GM18505 (cell line): ENCODE measurements at regions not wholly inside any gene's neighbourhood (a gene's known extent, or its start where the extent isn't known, plus 50 kb on each side); places are given as distances from the start of the nearest gene placed in this dataset.
"Not testable (repeated sequence)": the region's sequence is repeated elsewhere in the genome, so short reads cannot be mapped to it uniquely, and the experiment has no call there.

Source experiments
- ATAC-seq: cut with Tn5 transposase; IDR thresholded peaks from one replicate; pipeline ENCODE4 v1.9.1; 2021; ENCODE audit not compliant: unreplicated experiment
- POLR2A ChIP-seq: IDR thresholded peaks from 4 replicates; pipeline ENCODE4 v1.6.1; 2011; ENCODE audit warnings: borderline replicate concordance; ENCODE audit not compliant: insufficient read depth, insufficient read length; ENCODE audit errors: extremely low read depth

DNA sequence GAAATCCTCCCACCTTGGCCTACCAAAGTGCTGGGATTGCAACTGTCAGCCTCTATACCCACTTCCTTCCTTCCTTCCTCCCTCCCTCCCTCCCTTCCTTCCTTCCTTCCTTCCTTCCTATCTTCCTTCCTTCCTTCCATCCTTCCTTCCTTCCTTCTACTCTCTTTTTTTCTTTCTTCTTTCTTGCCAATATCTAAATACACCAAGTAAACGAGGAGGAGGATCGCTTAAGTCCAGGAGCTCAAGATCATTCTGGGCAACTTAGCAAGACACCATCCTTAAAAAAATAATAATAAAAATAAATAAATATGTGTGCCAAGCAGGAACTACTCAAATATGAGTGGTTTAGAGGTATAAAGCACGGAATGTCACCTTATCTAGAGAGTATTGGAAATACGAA lies 249.4 kb upstream of the TRIB2 start:
- no peak for ATAC-seq
- TF ChIP-seq POLR2A = no peak

DNA sequence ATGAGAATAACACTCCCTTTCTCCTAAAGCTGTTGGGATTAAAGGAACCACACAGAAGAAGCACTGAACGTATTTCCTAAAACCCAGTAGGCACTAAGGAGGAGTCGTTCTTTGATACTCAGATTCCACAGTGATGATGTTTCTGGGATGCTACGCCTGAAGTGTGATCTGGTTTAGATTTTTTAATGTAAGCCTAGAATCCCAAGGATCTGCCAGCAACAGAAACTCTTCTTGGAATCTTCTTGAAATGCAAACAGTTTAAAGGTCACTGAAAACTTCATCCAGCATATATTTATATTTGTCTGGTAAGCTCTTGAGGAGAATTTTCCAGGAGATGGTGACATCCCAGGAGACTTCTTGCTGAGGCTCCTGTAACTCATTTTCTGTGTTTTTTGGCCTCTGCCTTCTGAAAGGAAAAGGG lies 247.6 kb upstream of the TRIB2 start:
- no peak for ATAC-seq

DNA sequence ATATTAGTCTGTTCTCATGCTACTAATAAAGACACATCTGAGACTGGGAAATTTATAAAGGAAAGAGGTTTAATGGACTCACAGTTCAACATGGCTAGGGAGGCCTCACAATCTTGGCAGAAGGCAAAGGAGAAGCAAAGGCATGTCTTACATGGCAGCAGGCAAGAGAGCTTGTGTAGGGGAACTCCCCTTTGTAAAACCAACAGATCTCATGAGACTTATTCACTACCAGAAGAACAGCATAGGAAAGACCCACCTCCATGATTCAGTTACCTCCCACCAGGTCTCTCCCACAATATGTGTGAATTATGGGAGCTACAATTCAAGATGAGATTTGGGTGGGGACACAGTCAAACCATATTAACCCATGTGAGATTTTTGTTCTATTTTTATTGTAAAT lies 244.5 kb upstream of the TRIB2 start:
- not testable (repeated sequence) for ATAC-seq

More for the DNA sequence above, 247.6 kb upstream of the TRIB2 start:
- no peak for TF ChIP-seq POLR2A

DNA sequence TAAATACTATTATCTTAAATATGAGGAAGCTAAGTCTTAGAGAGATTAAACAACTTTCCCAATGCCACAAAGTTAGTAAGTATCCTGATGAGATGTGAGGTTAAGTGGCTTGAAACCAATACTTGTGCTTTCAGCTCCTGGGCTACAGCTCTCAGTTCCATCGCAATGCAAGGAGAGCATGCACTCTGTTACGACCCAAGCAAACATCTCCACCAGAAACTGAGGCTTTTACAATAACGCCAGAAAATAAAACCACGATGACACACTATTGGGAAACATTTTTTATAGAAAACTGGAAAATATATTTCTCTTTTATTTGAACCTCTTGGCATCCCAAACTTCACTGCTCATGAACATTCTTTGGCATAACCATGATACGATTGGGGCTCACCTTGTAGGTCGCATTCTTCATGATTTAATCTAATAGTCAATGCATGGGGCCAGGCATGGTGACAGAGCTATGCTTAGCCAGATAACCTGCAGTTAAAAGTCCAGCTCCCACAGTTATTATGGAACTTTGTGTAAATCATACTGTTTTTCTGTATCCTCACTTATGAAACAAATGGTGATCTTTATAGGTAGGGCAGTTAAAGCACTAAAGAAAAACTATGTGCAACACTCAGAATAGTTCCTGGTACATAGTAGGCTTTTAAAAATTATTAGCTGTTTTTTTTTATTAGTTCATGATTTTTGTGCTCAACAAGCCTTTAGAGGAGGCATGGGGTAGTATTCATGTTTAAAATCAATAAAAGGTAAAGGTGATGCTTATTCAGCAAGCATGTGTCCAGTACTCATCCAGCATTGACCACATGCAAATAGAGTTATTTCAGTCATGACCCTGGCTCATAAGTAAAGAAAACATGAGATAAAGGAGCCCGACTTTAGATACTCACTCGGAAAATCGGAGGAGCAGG lies 238.3 kb upstream of the TRIB2 start:
- TF ChIP-seq POLR2A = no peak
- no peak for ATAC-seq

DNA sequence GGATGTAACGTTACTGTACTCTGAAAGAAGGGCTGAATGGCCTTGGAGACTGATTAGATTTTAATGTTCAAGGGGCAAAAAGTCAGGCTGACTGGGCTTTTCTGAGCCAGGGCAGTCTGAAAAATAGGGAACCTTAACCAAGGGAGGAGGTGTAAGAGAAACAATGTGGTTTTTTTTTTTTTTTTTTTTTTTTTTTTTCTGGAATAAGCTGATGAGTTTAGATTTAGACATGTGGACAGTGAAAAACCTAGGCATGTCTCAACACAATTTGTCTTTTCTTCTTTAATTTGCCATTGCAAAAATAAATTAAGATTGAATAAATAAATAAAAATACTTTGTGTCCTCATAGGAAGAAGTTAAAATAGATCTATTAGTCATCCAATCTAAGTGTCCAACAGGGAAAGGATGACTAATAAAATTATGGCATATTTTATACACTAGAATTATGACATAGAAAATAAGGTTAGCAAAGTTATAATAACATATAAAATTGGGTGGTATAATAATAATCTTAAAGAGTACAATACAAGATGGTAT lies 237.6 kb upstream of the TRIB2 start:
- ATAC-seq = no peak

DNA sequence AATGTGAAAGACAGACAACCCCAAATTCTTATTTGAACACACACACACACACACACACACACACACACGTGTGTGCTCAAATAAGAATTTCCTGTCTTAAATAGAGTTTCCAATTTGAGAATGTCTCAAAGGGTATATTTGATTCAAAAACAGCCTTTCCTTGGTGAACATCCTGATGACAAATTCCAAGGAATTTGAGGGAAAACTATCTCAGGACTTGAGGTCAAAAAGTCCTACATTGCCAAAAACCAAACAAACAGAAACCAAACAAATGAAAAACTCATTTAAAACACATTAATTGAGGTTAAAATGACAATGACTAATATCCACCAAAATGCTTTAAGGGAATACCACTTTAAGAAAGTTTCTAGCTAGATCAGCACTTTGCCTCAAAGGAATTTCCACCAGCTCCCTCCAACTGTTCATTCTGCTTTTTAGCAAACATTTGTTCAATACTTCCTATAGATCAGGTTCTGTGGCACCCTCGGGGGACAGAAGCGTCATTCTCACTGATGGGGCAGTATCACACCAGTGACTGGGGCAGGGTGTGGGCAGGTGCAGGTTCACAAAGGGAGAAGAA lies 232.1 kb upstream of the TRIB2 start:
- ATAC-seq = no peak
- no peak for TF ChIP-seq POLR2A

More for the DNA sequence above, 237.6 kb upstream of the TRIB2 start:
- TF ChIP-seq POLR2A = no peak

DNA sequence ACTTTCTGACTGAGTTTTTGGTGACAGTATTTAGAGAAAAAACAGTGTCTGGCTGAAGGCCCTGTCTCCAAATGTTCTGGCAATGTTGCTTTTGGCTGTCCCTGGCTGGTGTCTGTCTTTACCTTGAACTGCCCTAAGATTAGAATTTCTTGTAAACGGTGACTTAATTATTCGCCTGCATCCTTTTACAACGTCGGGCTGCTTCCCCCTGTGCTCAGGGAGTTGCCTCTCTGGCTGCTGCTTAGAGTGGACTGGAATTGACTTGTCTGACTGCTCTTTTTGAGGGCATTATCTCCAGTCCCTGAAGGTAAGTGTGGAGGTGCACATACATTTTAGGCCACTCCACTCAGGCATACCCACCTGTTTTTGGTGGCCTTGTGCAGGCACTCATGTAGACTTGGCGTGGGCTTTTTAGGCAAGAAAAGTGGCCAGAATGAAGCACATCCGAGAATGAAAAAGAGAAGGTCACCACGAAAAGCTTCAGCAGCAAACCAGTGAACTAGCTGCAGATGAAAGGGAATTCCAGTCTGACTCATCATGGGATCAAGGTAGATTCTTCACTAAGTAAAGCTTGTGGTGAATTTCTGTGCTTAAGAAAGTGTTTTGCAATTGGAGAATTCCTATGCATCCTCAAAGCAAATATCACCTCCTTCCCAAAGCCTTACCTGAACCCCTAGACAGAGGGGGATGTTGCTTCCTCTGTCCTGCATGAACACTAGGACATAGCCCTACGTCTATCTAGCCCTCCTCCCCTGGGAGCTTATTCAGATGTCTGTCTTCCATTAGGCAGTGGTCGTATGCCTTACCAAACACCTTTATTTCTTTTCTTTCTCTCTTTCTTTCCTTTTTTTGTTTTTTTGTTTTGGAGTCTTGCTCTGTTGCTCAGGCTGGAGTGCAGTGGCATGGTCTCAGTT lies 230.3 kb upstream of the TRIB2 start:
- TF ChIP-seq POLR2A = no peak
- ATAC-seq = no peak

DNA sequence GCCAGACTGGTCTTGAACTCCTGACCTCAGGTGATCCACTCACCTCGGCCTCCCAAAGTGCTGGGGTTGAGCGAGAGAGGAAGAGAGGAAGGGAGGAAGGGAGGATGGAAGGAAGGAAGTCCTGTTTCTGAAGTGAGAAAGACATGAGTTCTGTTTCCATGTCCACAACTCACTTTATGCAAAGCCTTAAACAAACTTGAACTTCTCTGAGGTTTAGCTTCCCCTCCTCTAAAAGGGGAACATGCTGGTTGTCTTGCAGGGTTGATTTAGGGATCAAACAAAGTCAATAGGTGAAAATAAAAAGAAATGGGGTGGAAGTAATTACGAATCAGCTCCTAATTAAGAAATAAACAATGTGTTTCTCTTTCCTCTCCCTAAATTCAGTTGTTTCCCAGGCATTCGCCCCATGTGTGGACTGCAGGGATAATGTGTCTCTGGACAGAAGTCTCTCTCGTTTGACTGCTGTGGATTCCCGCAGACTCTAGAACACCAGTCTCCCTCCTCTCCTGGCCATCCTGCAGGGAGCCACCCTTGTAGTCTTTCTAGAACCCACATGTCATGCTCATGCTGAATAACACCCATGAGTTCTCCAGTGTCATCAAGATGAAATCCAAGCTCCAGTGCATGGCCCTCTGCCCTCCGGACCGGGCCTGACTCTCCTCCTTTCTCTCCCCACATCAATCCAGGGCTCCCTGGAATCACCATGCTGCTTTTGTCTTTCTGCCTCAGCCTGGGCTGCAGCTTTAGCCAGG lies 229.3 kb upstream of the TRIB2 start:
- no peak for TF ChIP-seq POLR2A
- ATAC-seq = no peak

DNA sequence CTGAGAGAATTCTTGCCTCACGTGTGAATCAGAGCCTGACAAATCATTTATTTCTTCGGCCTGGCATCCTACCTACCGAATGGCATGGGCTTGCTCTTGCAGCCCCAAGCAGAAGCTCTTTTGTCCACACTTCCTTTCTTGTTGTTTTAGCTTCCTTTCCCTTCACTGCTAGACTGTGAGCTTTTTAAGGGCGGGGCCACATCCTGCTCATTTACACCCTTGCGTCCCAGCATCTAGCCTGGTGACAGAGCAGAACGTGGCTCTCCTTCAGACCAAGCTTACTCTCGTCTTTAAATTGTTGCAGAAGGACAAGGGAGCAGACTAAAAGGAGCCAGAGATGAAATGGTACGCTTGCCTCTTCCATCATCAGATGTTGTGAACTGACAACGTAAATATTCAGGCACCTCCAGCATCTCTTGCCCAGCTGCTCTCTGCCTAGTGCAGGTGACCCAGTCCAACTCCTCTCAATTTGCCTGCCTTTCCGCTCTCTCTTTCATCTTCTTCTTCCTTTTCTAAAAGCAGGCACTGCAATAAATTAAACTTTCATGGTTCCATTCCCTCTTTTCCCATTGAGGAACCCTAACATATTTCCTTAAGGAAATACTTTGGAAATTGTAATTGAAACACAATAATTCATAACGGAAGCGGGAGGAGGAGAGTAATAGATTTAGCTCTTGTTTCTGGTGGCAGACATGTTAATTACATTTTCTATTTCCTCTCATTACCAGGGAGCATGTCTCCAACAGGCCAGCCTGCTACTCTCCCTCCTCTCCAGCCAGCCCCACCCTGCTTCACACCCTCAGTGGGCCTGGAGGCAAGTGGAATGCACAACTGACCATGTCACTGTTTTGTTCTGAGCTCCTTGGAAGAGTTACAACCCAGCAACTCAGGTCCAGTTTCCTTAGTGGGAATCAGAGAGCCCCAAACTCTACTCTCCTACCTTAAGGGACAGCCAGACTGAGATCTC lies 228.1 kb upstream of the TRIB2 start:
- ATAC-seq = no peak
- TF ChIP-seq POLR2A = no peak

DNA sequence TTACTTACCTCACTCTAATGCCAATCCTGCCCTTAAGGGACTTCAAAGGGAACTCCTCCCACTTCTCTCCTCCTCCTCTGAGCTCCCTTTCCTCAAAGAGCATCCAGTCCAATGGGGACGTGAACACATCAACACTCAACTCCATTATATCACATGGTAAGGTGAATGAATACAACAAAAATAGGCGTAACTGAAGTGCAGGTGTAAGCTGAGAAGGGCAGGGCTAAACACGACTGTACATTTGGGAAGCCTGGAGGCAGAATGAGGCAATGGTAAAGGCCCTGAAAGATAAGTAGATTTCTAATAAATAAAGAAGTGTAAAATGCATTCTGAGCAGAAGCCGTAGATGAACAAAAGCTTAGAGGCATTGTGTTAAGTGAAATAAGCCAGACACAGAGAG lies 226.1 kb upstream of the TRIB2 start:
- no peak for ATAC-seq
- no peak for TF ChIP-seq POLR2A

DNA sequence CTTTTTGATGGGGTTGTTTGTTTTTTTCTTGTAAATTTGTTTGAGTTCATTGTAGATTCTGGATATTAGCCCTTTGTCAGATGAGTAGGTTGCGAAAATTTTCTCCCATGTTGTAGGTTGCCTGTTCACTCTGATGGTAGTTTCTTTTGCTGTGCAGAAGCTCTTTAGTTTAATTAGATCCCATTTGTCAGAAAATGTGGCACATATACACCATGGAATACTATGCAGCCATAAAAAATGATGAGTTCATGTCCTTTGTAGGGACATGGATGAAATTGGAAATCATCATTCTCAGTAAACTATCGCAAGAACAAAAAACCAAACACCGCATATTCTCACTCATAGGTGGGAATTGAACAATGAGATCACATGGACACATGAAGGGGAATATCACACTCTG lies 224.4 kb upstream of the TRIB2 start:
- ATAC-seq = not testable (repeated sequence)
